Mesenchymal stem cell (in vitro differentiated cells and primary cell): ENCODE measurements at regions not wholly inside any gene's neighbourhood (a gene's known extent, or its start where the extent isn't known, plus 50 kb on each side); places are given as distances from the start of the nearest gene placed in this dataset.

Source experiments
- DNase-seq: peaks from one replicate; pipeline ENCODE4 v3.0.0-alpha.2; 2013
- H2AFZ ChIP-seq: one replicate; pipeline ENCODE4 v1.6.1; 2013; ENCODE audit warnings: low read depth, mild to moderate bottlenecking, control low read depth, inconsistent platforms, low read length, moderate library complexity
- H2AK5ac ChIP-seq: 2 replicates; pipeline ENCODE4 v1.6.1; 2013; ENCODE audit warnings: low read length, moderate library complexity, mild to moderate bottlenecking, inconsistent platforms; ENCODE audit not compliant: severe bottlenecking
- H2BK120ac ChIP-seq: one replicate; pipeline ENCODE4 v1.6.1; 2013; ENCODE audit warnings: low read depth, mild to moderate bottlenecking, inconsistent platforms, low read length, moderate library complexity
- H2BK12ac ChIP-seq, 2 experiments: one replicate each; pipeline ENCODE4 v1.6.1; 2013; ENCODE audit warnings: inconsistent platforms in 2 of 2, low read length in 2 of 2, mild to moderate bottlenecking in 2 of 2, moderate library complexity in 2 of 2, control low read depth in 1 of 2
- H2BK15ac ChIP-seq: one replicate; pipeline ENCODE4 v1.6.1; 2013; ENCODE audit warnings: mild to moderate bottlenecking, low read depth, inconsistent platforms; ENCODE audit not compliant: poor library complexity, severe bottlenecking
- H2BK5ac ChIP-seq: 2 replicates; pipeline ENCODE4 v1.6.1; 2013; ENCODE audit warnings: low read depth, mild to moderate bottlenecking, low read length, control low read depth, inconsistent platforms; ENCODE audit not compliant: poor library complexity, severe bottlenecking
- H3K14ac ChIP-seq, 2 experiments: one replicate each; pipeline ENCODE4 v1.6.1; 2013; ENCODE audit warnings: inconsistent platforms in 2 of 2, low read length in 2 of 2, control low read depth in 1 of 2, mild to moderate bottlenecking in 1 of 2, moderate library complexity in 1 of 2
- H3K18ac ChIP-seq, 2 experiments: one replicate each; pipeline ENCODE4 v1.6.1; 2013; ENCODE audit warnings: inconsistent platforms in 2 of 2, low read length in 2 of 2, control low read depth in 1 of 2, low read depth in 1 of 2, mild to moderate bottlenecking in 1 of 2
- H3K23ac ChIP-seq, 2 experiments: one replicate each; pipeline ENCODE4 v1.6.1; 2013; ENCODE audit warnings: inconsistent platforms in 2 of 2, low read length in 2 of 2, mild to moderate bottlenecking in 2 of 2, moderate library complexity in 2 of 2, control low read depth in 1 of 2
- H3K27ac ChIP-seq: 2 replicates; pipeline ENCODE4 v1.5.1; 2013; ENCODE audit warnings: mild to moderate bottlenecking, moderate library complexity, low read length, control low read depth, inconsistent platforms; ENCODE audit not compliant: poor library complexity, severe bottlenecking
- H3K27me3 ChIP-seq, 2 experiments: 2 replicates each; pipeline versions ENCODE4 v1.6.1 to v1.7.0; 2013; ENCODE audit warnings: low read length in 2 of 2, mild to moderate bottlenecking in 2 of 2, moderate library complexity in 2 of 2, control low read depth in 1 of 2, inconsistent platforms in 1 of 2; ENCODE audit not compliant: control insufficient read depth in 1 of 2, insufficient read depth in 1 of 2
- H3K36me3 ChIP-seq, 2 experiments: 2 replicates each; pipeline versions ENCODE4 v1.6.1 to v1.7.0; 2013; ENCODE audit warnings: low read length in 2 of 2, control low read depth in 1 of 2, inconsistent platforms in 1 of 2, low read depth in 1 of 2, mild to moderate bottlenecking in 1 of 2; ENCODE audit not compliant: insufficient read depth in 2 of 2, control insufficient read depth in 1 of 2
- H3K4ac ChIP-seq, 2 experiments: one replicate each; pipeline ENCODE4 v1.6.1; 2013; ENCODE audit warnings: inconsistent platforms in 2 of 2, low read length in 2 of 2, mild to moderate bottlenecking in 2 of 2, moderate library complexity in 2 of 2, control low read depth in 1 of 2, low read depth in 1 of 2
- H3K4me1 ChIP-seq: 2 replicates; pipeline ENCODE4 v1.6.1; 2013; ENCODE audit warnings: low read depth, low read length, control low read depth; ENCODE audit not compliant: control insufficient read depth, insufficient read depth
- H3K4me2 ChIP-seq: 2 replicates; pipeline ENCODE4 v1.6.1; 2013; ENCODE audit warnings: low read length, mild to moderate bottlenecking, inconsistent platforms; ENCODE audit not compliant: poor library complexity, severe bottlenecking
- H3K4me3 ChIP-seq, 2 experiments: 2 replicates each; pipeline versions ENCODE4 v1.5.1 to v1.7.0; 2013; ENCODE audit warnings: low read length in 2 of 2, mild to moderate bottlenecking in 2 of 2, control low read depth in 1 of 2, low read depth in 1 of 2; ENCODE audit not compliant: insufficient read depth in 1 of 2
- H3K79me1 ChIP-seq: replicated peaks from 2 replicates; pipeline ENCODE4 v1.6.1; 2013; ENCODE audit warnings: mild to moderate bottlenecking, control low read depth, low read length, inconsistent platforms; ENCODE audit not compliant: poor library complexity, severe bottlenecking
- H3K9ac ChIP-seq: 2 replicates; pipeline ENCODE4 v1.7.0; 2013; ENCODE audit warnings: mild to moderate bottlenecking, low read length, moderate library complexity
- H3K9me3 ChIP-seq: 2 replicates; pipeline ENCODE4 v1.7.0; 2013; ENCODE audit warnings: mild to moderate bottlenecking, low read length; ENCODE audit not compliant: control insufficient read depth
- H4K8ac ChIP-seq: one replicate; pipeline ENCODE4 v1.6.1; 2013; ENCODE audit warnings: inconsistent platforms, mild to moderate bottlenecking, low read length, moderate library complexity
- H4K91ac ChIP-seq: one replicate; pipeline ENCODE4 v1.6.1; 2013; ENCODE audit warnings: mild to moderate bottlenecking, low read length, inconsistent platforms
- WGBS: methylation state at CpG from one replicate; pipeline ENCODE4 v1.1.7; 2013; ENCODE audit warnings: mixed read lengths; 5-methylcytosine and 5-hydroxymethylcytosine counted together

GRCh38 chr12:75844049-75844770 is 187.4 kb downstream of the PHLDA1 start:
- H3K27ac ChIP-seq, result no peak overlapping the region
- H2AFZ ChIP-seq, result no peak overlapping the region
- H3K27me3 ChIP-seq, result no peaks in the 10 kb centered on the region
- 73% methylated on average over 9 of the region's 10 CpGs for WGBS
- H3K4ac ChIP-seq, result peak overlapping the region in 1 of 2 experiments; percentile 21
- no peaks in the 10 kb centered on the region for H3K4me1 ChIP-seq
- peaks cover 3% of the 10 kb centered on the region for H3K9me3 ChIP-seq
- H3K23ac ChIP-seq, result no peak overlapping the region
- no peak overlapping the region for H2BK120ac ChIP-seq
- no peak overlapping the region for H3K4me2 ChIP-seq
- H2BK5ac ChIP-seq, result no peak overlapping the region
- no peak overlapping the region for H2AK5ac ChIP-seq
- no peak for DNase-seq
- no peak overlapping the region for H2BK12ac ChIP-seq
- H4K91ac ChIP-seq, result no peak overlapping the region
- H3K14ac ChIP-seq, result no peak overlapping the region
- H3K36me3 ChIP-seq, result no peaks in the 10 kb centered on the region
- H3K9ac ChIP-seq, result no peak overlapping the region
- H2BK15ac ChIP-seq, result peak overlapping the region; percentile 29
- no peak overlapping the region for H4K8ac ChIP-seq
- no peak overlapping the region for H3K18ac ChIP-seq
- no peaks in the 10 kb centered on the region for H3K79me1 ChIP-seq
- H3K4me3 ChIP-seq, result no peak overlapping the region

GRCh38 chr12:75842090-75842489 is 189.5 kb downstream of the PHLDA1 start:
- Histone ChIP-seq H3K23ac (no peak overlapping the region), H4K91ac (no peak overlapping the region), H3K4me2 (no peak overlapping the region), H3K4me3 (no peak overlapping the region), H2BK5ac (no peak overlapping the region), H3K18ac (no peak overlapping the region), H2AFZ (no peak overlapping the region), H3K4me1 (no peaks in the 10 kb centered on the region), H2BK15ac (no peak overlapping the region), H3K79me1 (no peaks in the 10 kb centered on the region), H2AK5ac (no peak overlapping the region), H3K9ac (no peak overlapping the region), H3K27me3 (no peaks in the 10 kb centered on the region), H3K36me3 (no peaks in the 10 kb centered on the region), H4K8ac (no peak overlapping the region), H3K14ac (peak overlapping the region in 1 of 2 experiments; percentile 22), H3K9me3 (peaks cover 8% of the 10 kb centered on the region), H3K27ac (no peak overlapping the region), H2BK12ac (peak overlapping the region in 1 of 2 experiments; percentile 19), H2BK120ac (no peak overlapping the region), H3K4ac (no peak overlapping the region)
- DNase-seq, result no peak
- 52% methylated on average over 1 of the region's 1 CpG for WGBS

- H3K9me3 ChIP-seq, result peaks cover 7% of the 10 kb centered on the region
- no peak overlapping the region for H2BK120ac ChIP-seq
- no peaks in the 10 kb centered on the region for H3K36me3 ChIP-seq
- H3K4me3 ChIP-seq, result no peak overlapping the region
- no peak for DNase-seq
- no peak overlapping the region for H4K91ac ChIP-seq
- H3K4ac ChIP-seq, result peak overlapping the region in 1 of 2 experiments; percentile 41
- no peak overlapping the region for H3K14ac ChIP-seq
- H2BK5ac ChIP-seq, result no peak overlapping the region
- H3K23ac ChIP-seq, result no peak overlapping the region
- H3K27ac ChIP-seq, result no peak overlapping the region
- no peak overlapping the region for H3K4me2 ChIP-seq
- H3K18ac ChIP-seq, result no peak overlapping the region
- no peak overlapping the region for H3K9ac ChIP-seq
- H2BK12ac ChIP-seq, result no peak overlapping the region
- 95% methylated on average over 3 of the region's 3 CpGs for WGBS
- no peak overlapping the region for H4K8ac ChIP-seq
- no peaks in the 10 kb centered on the region for H3K79me1 ChIP-seq
- no peaks in the 10 kb centered on the region for H3K4me1 ChIP-seq
- no peak overlapping the region for H2AFZ ChIP-seq
- H2AK5ac ChIP-seq, result no peak overlapping the region
- no peak overlapping the region for H2BK15ac ChIP-seq
- H3K27me3 ChIP-seq, result no peaks in the 10 kb centered on the region
These were observed 190.6 kb downstream of the PHLDA1 start for GRCh38 chr12:75840994-75841355.

- no peaks in the 10 kb centered on the region for H3K27me3 ChIP-seq
These were observed 193.3 kb downstream of the PHLDA1 start for GRCh38 chr12:75838309-75838708.

More at GRCh38 chr12:75838309-75838708, 193.3 kb downstream of the PHLDA1 start:
- no peak overlapping the region for H2BK5ac ChIP-seq
- H3K9me3 ChIP-seq, result peaks cover 5% of the 10 kb centered on the region
- H3K23ac ChIP-seq, result no peak overlapping the region
- no peak overlapping the region for H3K4ac ChIP-seq
- no peak overlapping the region for H3K4me3 ChIP-seq
- no peak overlapping the region for H2AFZ ChIP-seq
- H3K14ac ChIP-seq, result no peak overlapping the region
- H2BK12ac ChIP-seq, result no peak overlapping the region
- H2BK15ac ChIP-seq, result no peak overlapping the region
- no peak overlapping the region for H3K9ac ChIP-seq
- H2AK5ac ChIP-seq, result no peak overlapping the region
- no peak overlapping the region for H3K18ac ChIP-seq
- no peak overlapping the region for H2BK120ac ChIP-seq
- WGBS, result no CpG with 5 or more reads among the region's 3 CpGs
- peaks cover 4% of the 10 kb centered on the region for H3K4me1 ChIP-seq
- H4K91ac ChIP-seq, result no peak overlapping the region
- no peak overlapping the region for H3K27ac ChIP-seq
- H3K4me2 ChIP-seq, result no peak overlapping the region
- H3K79me1 ChIP-seq, result no peaks in the 10 kb centered on the region
- DNase-seq, result no peak
- no peak overlapping the region for H4K8ac ChIP-seq
- H3K36me3 ChIP-seq, result no peaks in the 10 kb centered on the region
